ENCODE measurements at regions not wholly inside any gene's neighbourhood (a gene's known extent, or its start where the extent isn't known, plus 50 kb on each side); places are given as distances from the start of the nearest gene placed in this dataset.
"Not testable (repeated sequence)": the region's sequence is repeated elsewhere in the genome, so short reads cannot be mapped to it uniquely, and the experiment has no call there.

DNA sequence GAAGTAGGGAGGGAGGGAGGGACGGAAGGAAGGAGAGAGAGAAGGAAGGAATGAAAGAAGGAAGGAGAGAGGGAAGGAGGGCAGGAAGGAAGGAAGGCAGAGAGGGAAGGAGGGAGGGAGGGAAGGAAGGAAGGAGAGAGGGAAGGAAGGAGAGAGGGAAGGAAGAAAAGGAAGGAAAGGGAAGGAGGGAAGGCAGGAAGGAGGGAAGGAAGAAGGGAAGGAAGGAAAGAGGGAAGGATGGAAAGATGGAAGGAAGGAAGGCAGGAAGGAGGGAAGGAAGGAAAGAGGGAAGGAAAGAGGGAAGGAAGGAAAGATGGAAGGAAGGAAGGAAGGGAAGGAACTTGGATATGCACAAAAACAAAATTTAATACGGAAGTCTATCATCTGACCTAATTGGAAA, 844.5 kb upstream of the DEFB115 start:
- no peak for TF ChIP-seq JUND (IDR thresholded peaks at IDR 0.05; ENCODE audit: low read depth)
- in situ Hi-C loops (cut with HindIII; ENCODE audit: low pct_unique_long_range_greater_than_20kb, low sequenced_read_pairs) = no loop called here
- no peak for DNase-seq (ENCODE audit: low read depth in 1 of 2, low spot score in 1 of 2)

DNA sequence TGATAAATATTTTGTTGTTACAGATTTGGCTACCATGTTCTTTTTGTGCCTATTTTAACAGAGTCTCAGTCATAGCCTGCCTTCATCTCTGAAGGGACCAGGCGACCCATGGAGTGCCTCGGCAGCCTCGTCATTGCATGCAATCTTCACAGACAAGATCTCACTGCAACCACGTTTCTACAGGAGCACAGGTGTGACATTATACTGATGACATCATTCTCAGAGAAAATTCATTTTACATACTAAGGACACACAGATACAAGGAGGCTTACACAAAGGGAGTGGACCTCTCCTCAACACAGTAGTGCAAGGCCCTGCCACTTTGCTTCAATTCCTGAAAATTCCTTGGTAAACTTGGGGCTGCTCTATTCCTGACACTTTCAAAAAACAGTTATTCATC, 840.1 kb upstream of the DEFB115 start:
- in situ Hi-C loops (cut with HindIII; ENCODE audit: low pct_unique_long_range_greater_than_20kb, low sequenced_read_pairs); DNase-seq (ENCODE audit: low read depth in 1 of 2, low spot score in 1 of 2): not testable (repeated sequence)

DNA sequence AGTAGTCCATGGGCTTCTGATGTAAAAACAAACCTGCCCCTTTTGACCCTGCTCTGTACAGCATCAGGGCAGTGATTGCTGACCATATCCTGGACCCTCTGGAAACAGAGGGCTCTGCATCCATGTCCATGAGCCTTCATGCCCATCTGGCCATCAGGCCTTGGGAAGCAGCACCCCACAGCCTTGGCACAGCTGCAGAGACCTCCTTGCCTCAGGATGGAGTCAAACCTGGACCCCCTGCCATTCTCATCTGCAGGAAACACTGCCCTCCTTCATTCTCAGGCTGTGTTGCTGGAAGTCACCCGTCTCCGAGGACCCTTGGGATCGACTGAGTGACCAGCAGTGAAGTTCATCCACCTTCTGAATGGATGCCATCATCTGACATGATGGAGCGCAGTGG, 839.1 kb upstream of the DEFB115 start:
- in situ Hi-C loops (cut with HindIII; ENCODE audit: low pct_unique_long_range_greater_than_20kb, low sequenced_read_pairs); DNase-seq (ENCODE audit: low read depth in 1 of 2, low spot score in 1 of 2): not testable (repeated sequence)

DNA sequence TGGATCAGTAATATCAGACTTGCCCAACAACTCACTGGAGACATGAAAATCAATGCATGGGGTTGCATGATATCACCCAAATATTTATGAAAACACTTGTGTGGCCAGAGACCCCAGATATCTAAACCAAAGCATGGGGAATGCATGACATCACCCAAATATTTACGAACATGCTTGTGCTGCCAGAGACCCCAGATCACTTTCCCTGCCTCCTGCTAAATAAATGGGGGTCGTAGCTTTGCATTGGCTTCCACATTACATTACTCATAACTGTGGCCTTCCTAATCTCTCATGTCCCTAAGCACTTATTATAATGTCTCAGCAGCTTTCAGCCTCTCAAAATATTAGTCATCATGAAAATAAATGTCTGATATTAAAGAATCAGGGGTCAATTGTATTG, 838.0 kb upstream of the DEFB115 start:
- TF ChIP-seq JUND (IDR thresholded peaks at IDR 0.05; ENCODE audit: low read depth) = no peak
- in situ Hi-C loops (cut with HindIII; ENCODE audit: low pct_unique_long_range_greater_than_20kb, low sequenced_read_pairs) = no loop called here
- DNase-seq (ENCODE audit: low read depth in 1 of 2, low spot score in 1 of 2) = no peak

DNA sequence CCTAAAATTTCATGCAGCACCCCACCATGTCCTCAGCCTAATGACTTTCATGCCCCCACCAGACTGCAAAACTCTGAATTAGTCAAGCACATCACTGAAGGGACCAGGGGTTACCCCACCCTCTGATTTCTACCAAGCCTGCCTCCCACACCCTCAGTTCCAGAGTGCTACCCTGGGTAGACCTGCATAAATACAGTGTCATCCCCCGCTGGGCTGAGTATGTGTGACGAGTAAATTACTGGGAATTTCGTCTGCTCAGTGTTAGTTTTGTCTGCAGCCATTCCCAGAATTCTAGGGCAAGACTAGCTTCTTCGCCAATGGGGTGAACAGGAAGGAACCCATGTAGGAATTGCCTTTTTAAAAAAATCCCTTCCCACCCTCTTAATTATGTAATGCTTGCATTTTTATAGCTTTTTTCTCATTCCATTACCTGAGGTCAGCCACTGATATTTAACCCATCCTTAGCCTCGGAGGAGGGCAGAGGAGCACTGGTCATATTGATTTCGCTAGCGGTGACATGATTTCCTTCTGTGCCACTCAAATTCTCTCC, 837.5 kb upstream of the DEFB115 start:
- DNase-seq (ENCODE audit: low read depth in 1 of 2, low spot score in 1 of 2); in situ Hi-C loops (cut with HindIII; ENCODE audit: low pct_unique_long_range_greater_than_20kb, low sequenced_read_pairs): not testable (repeated sequence)

Data from T47D (cell line).